OCI-LY7 (cell line): ENCODE measurements at regions not wholly inside any gene's neighbourhood (a gene's known extent, or its start where the extent isn't known, plus 50 kb on each side); places are given as distances from the start of the nearest gene placed in this dataset.
A peak's percentile ranks its signal among the peaks of the same experiment; 100 is the strongest.

Experiments
- BruUV-seq: library from RNA; stranded (reverse); fragments of 400-500 nt; replicated peaks from 2 replicates; lab custom pipeline; 2021; lab: Mats Ljungman, UMichigan
- CTCF ChIA-PET: fragments of 300-600 bp; sonication (Branson Sonifier 250); formaldehyde crosslinking; loops from one replicate; lab custom pipeline; 2022; ENCODE audit warnings: antibody characterized with exemption; ENCODE audit not compliant: unreplicated experiment; lab: Charles Lee
- POLR2A ChIA-PET: fragments of 300-600 bp; sonication (Branson Sonifier 250); formaldehyde crosslinking; loops from one replicate; lab custom pipeline; 2022; ENCODE audit warnings: antibody characterized with exemption; lab: Charles Lee
- DNase-seq: peaks from one replicate; pipeline ENCODE4 v3.0.0-alpha.2; 2015; ENCODE audit warnings: low spot score
- H2AFZ ChIP-seq: fragments of 200-600 bp; sonication (generic), shearing (Covaris generic); 2 replicates; pipeline ENCODE4 v1.6.1; 2014; ENCODE audit warnings: mild to moderate bottlenecking, antibody characterized with exemption, low read length, moderate library complexity
- H3K27ac ChIP-seq: fragments of 200-600 bp; sonication (generic); 2 replicates; pipeline ENCODE4 v1.5.1; 2014; ENCODE audit warnings: mixed run types, low read depth, mild to moderate bottlenecking, moderate library complexity, low read length, inconsistent platforms; ENCODE audit not compliant: poor library complexity, severe bottlenecking
- H3K36me3 ChIP-seq: fragments of 200-600 bp; sonication (generic); 2 replicates; pipeline ENCODE4 v1.6.1; 2014; ENCODE audit warnings: mild to moderate bottlenecking, antibody characterized with exemption, low read length, moderate library complexity, mixed read lengths; ENCODE audit not compliant: insufficient read depth
- H3K4me1 ChIP-seq: fragments of 200-600 bp; sonication (generic); 2 replicates; pipeline ENCODE4 v1.5.1; 2014; ENCODE audit warnings: mild to moderate bottlenecking, low read length; ENCODE audit not compliant: insufficient read depth, poor library complexity, severe bottlenecking
- H3K4me2 ChIP-seq: fragments of 200-600 bp; sonication (generic); 2 replicates; pipeline ENCODE4 v1.6.1; 2014; ENCODE audit warnings: mild to moderate bottlenecking, low read length
- H3K4me3 ChIP-seq: fragments of 200-600 bp; sonication (generic); 2 replicates; pipeline ENCODE4 v1.5.1; 2014; ENCODE audit warnings: mild to moderate bottlenecking, low read depth, low read length; ENCODE audit not compliant: poor library complexity, severe bottlenecking
- H3K79me2 ChIP-seq: fragments of 200-600 bp; sonication (generic); 2 replicates; pipeline ENCODE4 v1.6.1; 2016; ENCODE audit warnings: low read depth, mild to moderate bottlenecking, low read length, moderate library complexity, mixed read lengths; ENCODE audit not compliant: insufficient read depth
- H3K9me2 ChIP-seq: fragments of 200-600 bp; sonication (generic); 2 replicates; pipeline ENCODE4 v1.6.1; 2016; ENCODE audit warnings: mild to moderate bottlenecking, low read length, mixed read lengths; ENCODE audit not compliant: insufficient read depth
- H3K9me3 ChIP-seq: fragments of 200-600 bp; sonication (generic); 2 replicates; pipeline ENCODE4 v1.6.1; 2014; ENCODE audit warnings: mild to moderate bottlenecking, mixed run types, low read length, mixed read lengths
- H4K20me1 ChIP-seq: fragments of 200-600 bp; sonication (generic); 2 replicates; pipeline ENCODE4 v1.6.1; 2014; ENCODE audit warnings: mild to moderate bottlenecking, antibody characterized with exemption, low read length, moderate library complexity, mixed read lengths; ENCODE audit not compliant: insufficient read depth
- CTCF ChIP-seq: fragments of 200-600 bp; sonication (generic); conservative IDR thresholded peaks from 2 replicates; pipeline ENCODE4 v1.5.1; 2014; ENCODE audit warnings: mild to moderate bottlenecking, antibody characterized with exemption, low read length, moderate library complexity, mixed read lengths
- EZH2phosphoT487 ChIP-seq: fragments of 200-600 bp; sonication (generic); IDR thresholded peaks from 2 replicates; pipeline ENCODE4 v1.6.1; 2018; ENCODE audit warnings: low read depth, borderline replicate concordance, mild to moderate bottlenecking, mixed run types, antibody characterized with exemption, low read length, moderate library complexity, mixed read lengths
- intact Hi-C: fragments of 100-400 bp; cut with micrococcal nuclease; formaldehyde crosslinking; loops from one replicate; pipeline ENCODE4 v1.10.0; 2022; ENCODE audit not compliant: unreplicated experiment

DNA sequence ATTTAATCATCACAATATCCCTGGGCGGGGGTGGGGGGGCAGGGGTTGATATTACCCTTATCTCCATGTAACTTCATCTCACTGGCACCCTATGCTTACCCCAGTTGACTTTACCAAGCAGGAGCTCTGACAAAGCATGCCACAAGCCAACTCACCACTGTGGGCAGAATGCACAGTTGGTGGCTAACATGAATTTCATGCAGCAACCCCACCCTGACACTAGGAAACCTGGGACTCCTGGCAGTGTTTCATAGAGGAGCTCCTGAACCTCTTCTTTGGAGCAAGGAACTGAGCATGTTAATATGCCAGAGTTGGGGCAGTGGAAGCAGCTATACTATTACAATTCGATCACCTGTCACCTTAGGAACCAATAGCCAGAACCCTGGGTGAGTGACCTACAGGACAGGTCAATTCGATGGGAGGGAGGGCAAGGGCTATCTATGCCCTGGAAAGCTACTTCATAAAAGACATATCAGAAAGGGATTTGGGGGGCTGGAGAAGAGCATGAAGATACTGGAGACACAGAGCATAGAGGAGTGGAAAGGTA lies 97.2 kb upstream of the ACSL4 start:
- no peak for DNase-seq
- intact Hi-C loops = no loop called here
- no peak overlapping the region for H2AFZ ChIP-seq
- no peak overlapping the region for H3K27ac ChIP-seq
- no peaks in the 10 kb centered on the region for H3K36me3 ChIP-seq
- POLR2A ChIA-PET = interaction anchor here (0.6 to 0.8 kb wide), 2 partner anchors 13 to 58 kb away, joined by 3 to 4 read pairs; no protein-coding TSS in a partner anchor
- no peaks in the 10 kb centered on the region for H3K9me3 ChIP-seq
- CTCF ChIA-PET = no interaction called here
- no peak overlapping the region for H3K4me2 ChIP-seq
- peaks cover 5% of the 10 kb centered on the region for H3K4me1 ChIP-seq
- BruUV-seq = no TSS peak
- H3K79me2 ChIP-seq = no peaks in the 10 kb centered on the region
- H3K9me2 ChIP-seq = no peaks in the 10 kb centered on the region
- TF ChIP-seq EZH2phosphoT487 (no peak), CTCF (no peak)
- no peaks in the 10 kb centered on the region for H4K20me1 ChIP-seq
- no peak overlapping the region for H3K4me3 ChIP-seq

DNA sequence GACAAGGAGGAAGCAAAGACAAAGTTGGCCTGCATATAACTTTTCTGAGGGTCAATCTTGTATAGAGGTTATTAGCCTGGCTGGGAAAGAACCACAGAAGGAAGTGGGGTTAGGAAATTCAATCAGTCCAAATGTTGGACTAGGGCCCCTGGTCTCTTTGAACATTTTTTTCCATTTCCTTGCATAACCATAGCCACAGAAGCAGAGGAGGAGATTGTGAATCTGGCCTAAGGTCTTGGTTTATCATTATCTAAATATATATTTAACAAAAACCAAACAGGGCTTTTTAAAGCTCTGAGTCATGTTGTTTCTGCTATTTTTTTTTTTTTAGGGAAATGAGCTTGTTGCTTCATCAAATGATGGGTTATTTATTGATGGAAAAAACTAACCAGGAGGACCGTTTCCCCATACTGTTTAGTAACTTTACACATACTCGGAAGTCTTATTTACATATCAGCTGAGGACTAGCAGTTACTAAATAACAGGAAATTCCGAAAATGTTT lies 97.7 kb upstream of the ACSL4 start:
- ChIA-PET POLR2A (interaction anchor here (0.6 to 0.8 kb wide), 2 partner anchors 12 to 58 kb away, joined by 3 to 4 read pairs; no protein-coding TSS in a partner anchor), CTCF (no interaction called here)
- Histone ChIP-seq H3K79me2 (no peaks in the 10 kb centered on the region), H3K4me2 (0 out of 2 replicates have a peak overlapping the region, but pooled peaks have one; percentile 12), H3K4me1 (peaks cover 5% of the 10 kb centered on the region), H3K9me2 (no peaks in the 10 kb centered on the region), H3K4me3 (no peak overlapping the region), H2AFZ (no peak overlapping the region), H4K20me1 (no peaks in the 10 kb centered on the region), H3K36me3 (no peaks in the 10 kb centered on the region), H3K27ac (no peak overlapping the region), H3K9me3 (no peaks in the 10 kb centered on the region)
- no peak for TF ChIP-seq CTCF
- TF ChIP-seq EZH2phosphoT487 = no peak
- no TSS peak for BruUV-seq
- DNase-seq = no peak
- intact Hi-C loops = no loop called here

- Histone ChIP-seq H3K4me2 (0 out of 2 replicates have a peak overlapping the region, but pooled peaks have one; percentile 12), H3K27ac (no peak overlapping the region), H3K9me3 (no peaks in the 10 kb centered on the region), H3K4me3 (no peak overlapping the region), H3K4me1 (peaks cover 5% of the 10 kb centered on the region), H3K9me2 (no peaks in the 10 kb centered on the region), H3K79me2 (no peaks in the 10 kb centered on the region), H3K36me3 (no peaks in the 10 kb centered on the region), H4K20me1 (no peaks in the 10 kb centered on the region), H2AFZ (no peak overlapping the region)
- intact Hi-C loops = no loop called here
- no TSS peak for BruUV-seq
- DNase-seq = no peak
- no peak for TF ChIP-seq CTCF
- no peak for TF ChIP-seq EZH2phosphoT487
- CTCF ChIA-PET = no interaction called here
- POLR2A ChIA-PET = interaction anchor here (0.8 to 1.0 kb wide), 2 partner anchors 11 to 24 kb away, joined by 3 read pairs; no protein-coding TSS in a partner anchor
These were observed 98.4 kb upstream of the ACSL4 start for GRCh38 chrX:109831326-109831985.
